Liver (tissue), 8 donors: ENCODE measurements at regions not wholly inside any gene's neighbourhood (a gene's known extent, or its start where the extent isn't known, plus 50 kb on each side); places are given as distances from the start of the nearest gene placed in this dataset.

Experiments used
- DNase-seq: peaks from one replicate; pipeline ENCODE4 v3.0.0-alpha.2; 2017; ENCODE audit warnings: low spot score
- H3K27ac ChIP-seq, 2 donors: one replicate each; pipeline ENCODE4 v1.7.0; 2013; ENCODE audit warnings: inconsistent platforms in 2 of 2, low read length in 2 of 2, control low read depth in 1 of 2, low read depth in 1 of 2, mild to moderate bottlenecking in 1 of 2
- H3K27me3 ChIP-seq, 4 donors: one replicate each; pipeline versions ENCODE4 v1.6.1 to v1.7.0; 2013; ENCODE audit warnings: low read length in 3 of 4, inconsistent platforms in 1 of 4, mild to moderate bottlenecking in 1 of 4, moderate library complexity in 1 of 4; ENCODE audit not compliant: control insufficient read depth in 4 of 4, insufficient read depth in 4 of 4
- H3K36me3 ChIP-seq, 4 donors: one replicate each; pipeline versions ENCODE4 v1.6.1 to v1.7.0; 2013; ENCODE audit warnings: low read length in 3 of 4, mild to moderate bottlenecking in 3 of 4, low read depth in 1 of 4, moderate library complexity in 1 of 4; ENCODE audit not compliant: control insufficient read depth in 4 of 4, insufficient read depth in 3 of 4
- H3K4me1 ChIP-seq, 4 donors: one replicate each; pipeline versions ENCODE4 v1.6.1 to v1.7.0; 2013; ENCODE audit warnings: low read length in 3 of 4, mild to moderate bottlenecking in 3 of 4, moderate library complexity in 1 of 4; ENCODE audit not compliant: control insufficient read depth in 4 of 4, insufficient read depth in 4 of 4
- H3K4me3 ChIP-seq, 3 donors: one replicate each; pipeline versions ENCODE4 v1.6.1 to v1.7.0; 2013; ENCODE audit warnings: low read length in 3 of 3, control low read depth in 1 of 3, low read depth in 1 of 3, mild to moderate bottlenecking in 1 of 3
- H3K9ac ChIP-seq, 2 donors: one replicate each; pipeline ENCODE4 v1.7.0; 2013; ENCODE audit warnings: low read length in 2 of 2, mild to moderate bottlenecking in 2 of 2, moderate library complexity in 2 of 2, control low read depth in 1 of 2, low read depth in 1 of 2
- H3K9me3 ChIP-seq, 4 donors: one replicate each; pipeline versions ENCODE4 v1.6.1 to v1.7.0; 2013; ENCODE audit warnings: low read length in 3 of 4; ENCODE audit not compliant: control insufficient read depth in 4 of 4
- EGR1 ChIP-seq, 2 donors: IDR thresholded peaks; 2 replicates each; pipeline ENCODE4 v1.6.1; 2016 to 2018; ENCODE audit warnings: antibody characterized with exemption in 2 of 2, low read depth in 2 of 2
- FOXA1 ChIP-seq: IDR thresholded peaks from 2 replicates; pipeline ENCODE4 v1.6.1; 2016; ENCODE audit warnings: antibody characterized with exemption
- FOXA2 ChIP-seq: IDR thresholded peaks from 2 replicates; pipeline ENCODE4 v1.6.1; 2016; ENCODE audit warnings: antibody characterized with exemption
- GABPA ChIP-seq, 2 donors: IDR thresholded peaks in 1 of 2; conservative IDR thresholded peaks in 1 of 2; 2 replicates each; pipeline ENCODE4 v1.6.1; 2016; ENCODE audit warnings: antibody characterized with exemption in 2 of 2, mild to moderate bottlenecking in 1 of 2, moderate library complexity in 1 of 2
- HNF4G ChIP-seq: IDR thresholded peaks from 2 replicates; pipeline ENCODE4 v1.6.1; 2016; ENCODE audit warnings: antibody characterized with exemption
- NR2F2 ChIP-seq: IDR thresholded peaks from 2 replicates; pipeline ENCODE4 v1.6.1; 2016; ENCODE audit warnings: antibody characterized with exemption
- RAD21 ChIP-seq, 2 donors: IDR thresholded peaks; 2 replicates each; pipeline ENCODE4 v1.6.1; 2016; ENCODE audit warnings: antibody characterized with exemption in 2 of 2, mild to moderate bottlenecking in 2 of 2
- RXRA ChIP-seq, 2 donors: IDR thresholded peaks; 2 replicates each; pipeline ENCODE4 v1.6.1; 2017 to 2018; ENCODE audit warnings: antibody characterized with exemption in 2 of 2, mild to moderate bottlenecking in 1 of 2
- SP1 ChIP-seq: IDR thresholded peaks from 2 replicates; pipeline ENCODE4 v1.6.1; 2018; ENCODE audit warnings: antibody characterized with exemption, mild to moderate bottlenecking
- TAF1 ChIP-seq: conservative IDR thresholded peaks from 2 replicates; pipeline ENCODE4 v1.6.1; 2016; ENCODE audit warnings: antibody characterized with exemption, mild to moderate bottlenecking
- YY1 ChIP-seq: IDR thresholded peaks from 2 replicates; pipeline ENCODE4 v1.6.1; 2016; ENCODE audit warnings: antibody characterized with exemption, mild to moderate bottlenecking
- WGBS: extraction: QIAGEN DNeasy Blood & Tissue Kit; methylation state at CpG from one replicate; pipeline ENCODE4 v1.1.7; 2013; 5-methylcytosine and 5-hydroxymethylcytosine counted together
- TF ChIP-seq, protein P1 (sequence below): IDR thresholded peaks from 2 replicates; pipeline ENCODE4 v1.6.1; 2016; ENCODE audit warnings: antibody characterized with exemption
- TF ChIP-seq, protein P2 (sequence below): fragments of 150-350 bp; IDR thresholded peaks from 2 replicates; pipeline ENCODE4 v1.5.1; 2017; ENCODE audit warnings: improper control_type of control experiment, low read depth, low read length; ENCODE audit not compliant: missing input control
- TF ChIP-seq, protein P3 (sequence below): IDR thresholded peaks from 2 replicates; pipeline ENCODE4 v1.6.1; 2016; ENCODE audit warnings: antibody characterized with exemption
- TF ChIP-seq, protein P4 (sequence below): IDR thresholded peaks from 2 replicates; pipeline ENCODE4 v1.6.1; 2016; ENCODE audit warnings: antibody characterized with exemption, mild to moderate bottlenecking
- donor health status: healthy.
- donor health status: healthy.
- donor health status: healthy.
- donor health status: healthy.
- donor health status: healthy.

DNA sequence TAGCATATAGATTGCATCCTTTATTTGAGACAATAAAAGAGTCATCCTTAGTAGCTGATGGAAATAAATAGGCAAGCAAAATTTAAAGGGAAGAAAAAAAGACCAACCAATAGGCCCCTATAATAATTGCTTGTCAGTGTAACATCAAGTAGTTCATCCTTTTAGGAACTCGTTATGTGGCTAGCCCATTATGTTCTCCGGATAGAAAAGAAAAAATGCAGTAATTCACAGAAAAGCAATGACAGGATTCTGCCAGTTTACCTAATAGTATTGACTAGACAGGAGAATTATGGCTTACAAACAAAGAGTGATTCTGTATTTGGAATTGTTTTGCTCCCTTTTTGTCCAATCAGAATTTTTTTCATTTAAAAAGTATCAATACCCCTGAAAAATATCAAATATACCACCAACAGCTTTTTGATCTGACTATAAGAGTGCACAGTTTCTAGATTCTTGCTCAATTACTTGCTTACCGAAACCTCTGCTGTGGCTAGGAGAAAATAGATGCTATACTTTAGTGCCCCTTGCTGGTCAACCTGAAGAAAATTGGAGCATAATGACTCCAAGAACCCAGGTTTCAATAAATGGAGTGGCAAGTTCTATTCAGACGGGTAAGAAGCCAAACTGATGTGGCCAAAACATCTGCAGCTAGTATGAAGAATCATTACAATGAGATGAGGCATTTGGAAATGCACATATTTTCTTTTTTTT, 91.5 kb upstream of the SASH1 start:
- TF ChIP-seq, protein P1, sequence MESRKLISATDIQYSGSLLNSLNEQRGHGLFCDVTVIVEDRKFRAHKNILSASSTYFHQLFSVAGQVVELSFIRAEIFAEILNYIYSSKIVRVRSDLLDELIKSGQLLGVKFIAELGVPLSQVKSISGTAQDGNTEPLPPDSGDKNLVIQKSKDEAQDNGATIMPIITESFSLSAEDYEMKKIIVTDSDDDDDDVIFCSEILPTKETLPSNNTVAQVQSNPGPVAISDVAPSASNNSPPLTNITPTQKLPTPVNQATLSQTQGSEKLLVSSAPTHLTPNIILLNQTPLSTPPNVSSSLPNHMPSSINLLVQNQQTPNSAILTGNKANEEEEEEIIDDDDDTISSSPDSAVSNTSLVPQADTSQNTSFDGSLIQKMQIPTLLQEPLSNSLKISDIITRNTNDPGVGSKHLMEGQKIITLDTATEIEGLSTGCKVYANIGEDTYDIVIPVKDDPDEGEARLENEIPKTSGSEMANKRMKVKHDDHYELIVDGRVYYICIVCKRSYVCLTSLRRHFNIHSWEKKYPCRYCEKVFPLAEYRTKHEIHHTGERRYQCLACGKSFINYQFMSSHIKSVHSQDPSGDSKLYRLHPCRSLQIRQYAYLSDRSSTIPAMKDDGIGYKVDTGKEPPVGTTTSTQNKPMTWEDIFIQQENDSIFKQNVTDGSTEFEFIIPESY: no peak
- TF ChIP-seq RAD21 (IDR thresholded peaks at IDR 0.05) (peak; percentile 78 to 85), FOXA1 (no peak)
- TF ChIP-seq, protein P2, sequence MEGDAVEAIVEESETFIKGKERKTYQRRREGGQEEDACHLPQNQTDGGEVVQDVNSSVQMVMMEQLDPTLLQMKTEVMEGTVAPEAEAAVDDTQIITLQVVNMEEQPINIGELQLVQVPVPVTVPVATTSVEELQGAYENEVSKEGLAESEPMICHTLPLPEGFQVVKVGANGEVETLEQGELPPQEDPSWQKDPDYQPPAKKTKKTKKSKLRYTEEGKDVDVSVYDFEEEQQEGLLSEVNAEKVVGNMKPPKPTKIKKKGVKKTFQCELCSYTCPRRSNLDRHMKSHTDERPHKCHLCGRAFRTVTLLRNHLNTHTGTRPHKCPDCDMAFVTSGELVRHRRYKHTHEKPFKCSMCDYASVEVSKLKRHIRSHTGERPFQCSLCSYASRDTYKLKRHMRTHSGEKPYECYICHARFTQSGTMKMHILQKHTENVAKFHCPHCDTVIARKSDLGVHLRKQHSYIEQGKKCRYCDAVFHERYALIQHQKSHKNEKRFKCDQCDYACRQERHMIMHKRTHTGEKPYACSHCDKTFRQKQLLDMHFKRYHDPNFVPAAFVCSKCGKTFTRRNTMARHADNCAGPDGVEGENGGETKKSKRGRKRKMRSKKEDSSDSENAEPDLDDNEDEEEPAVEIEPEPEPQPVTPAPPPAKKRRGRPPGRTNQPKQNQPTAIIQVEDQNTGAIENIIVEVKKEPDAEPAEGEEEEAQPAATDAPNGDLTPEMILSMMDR: peak; percentile 32
- TF ChIP-seq, protein P3, sequence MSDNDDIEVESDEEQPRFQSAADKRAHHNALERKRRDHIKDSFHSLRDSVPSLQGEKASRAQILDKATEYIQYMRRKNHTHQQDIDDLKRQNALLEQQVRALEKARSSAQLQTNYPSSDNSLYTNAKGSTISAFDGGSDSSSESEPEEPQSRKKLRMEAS: no peak
- no peak overlapping the region for H3K4me3 ChIP-seq
- no peaks in the 10 kb centered on the region for H3K27me3 ChIP-seq
- H3K9me3 ChIP-seq: no peaks in the 10 kb centered on the region
- no peak overlapping the region for H3K9ac ChIP-seq
- no peak overlapping the region for H3K27ac ChIP-seq
- 56% methylated on average over 4 of the region's 4 CpGs for WGBS
- no peak for DNase-seq
- no peaks in the 10 kb centered on the region for H3K36me3 ChIP-seq
- no peaks in the 10 kb centered on the region for H3K4me1 ChIP-seq

DNA sequence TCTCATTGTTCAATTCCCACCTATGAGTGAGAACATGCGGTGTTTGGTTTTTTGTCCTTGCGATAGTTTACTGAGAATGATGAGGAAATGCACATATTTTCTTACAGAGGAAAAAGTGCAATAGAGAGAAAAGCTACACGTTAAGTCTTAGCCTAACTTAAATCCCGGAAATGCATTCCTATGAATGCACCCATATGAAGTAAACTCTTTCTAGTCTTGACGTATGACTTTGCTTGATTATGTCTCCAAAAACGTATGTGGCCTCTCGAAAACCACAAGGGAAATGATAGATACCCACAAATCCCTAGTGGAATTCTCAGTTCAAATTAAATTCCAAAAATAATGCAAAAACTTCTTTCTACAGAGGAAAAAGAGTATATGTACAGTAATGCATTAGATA, 90.7 kb upstream of the SASH1 start:
- Histone ChIP-seq H3K27me3 (no peaks in the 10 kb centered on the region), H3K9me3 (no peaks in the 10 kb centered on the region), H3K4me3 (no peak overlapping the region), H3K27ac (no peak overlapping the region), H3K4me1 (no peaks in the 10 kb centered on the region), H3K9ac (no peak overlapping the region), H3K36me3 (no peaks in the 10 kb centered on the region)
- no peak for TF ChIP-seq FOXA1
- TF ChIP-seq, protein P4, sequence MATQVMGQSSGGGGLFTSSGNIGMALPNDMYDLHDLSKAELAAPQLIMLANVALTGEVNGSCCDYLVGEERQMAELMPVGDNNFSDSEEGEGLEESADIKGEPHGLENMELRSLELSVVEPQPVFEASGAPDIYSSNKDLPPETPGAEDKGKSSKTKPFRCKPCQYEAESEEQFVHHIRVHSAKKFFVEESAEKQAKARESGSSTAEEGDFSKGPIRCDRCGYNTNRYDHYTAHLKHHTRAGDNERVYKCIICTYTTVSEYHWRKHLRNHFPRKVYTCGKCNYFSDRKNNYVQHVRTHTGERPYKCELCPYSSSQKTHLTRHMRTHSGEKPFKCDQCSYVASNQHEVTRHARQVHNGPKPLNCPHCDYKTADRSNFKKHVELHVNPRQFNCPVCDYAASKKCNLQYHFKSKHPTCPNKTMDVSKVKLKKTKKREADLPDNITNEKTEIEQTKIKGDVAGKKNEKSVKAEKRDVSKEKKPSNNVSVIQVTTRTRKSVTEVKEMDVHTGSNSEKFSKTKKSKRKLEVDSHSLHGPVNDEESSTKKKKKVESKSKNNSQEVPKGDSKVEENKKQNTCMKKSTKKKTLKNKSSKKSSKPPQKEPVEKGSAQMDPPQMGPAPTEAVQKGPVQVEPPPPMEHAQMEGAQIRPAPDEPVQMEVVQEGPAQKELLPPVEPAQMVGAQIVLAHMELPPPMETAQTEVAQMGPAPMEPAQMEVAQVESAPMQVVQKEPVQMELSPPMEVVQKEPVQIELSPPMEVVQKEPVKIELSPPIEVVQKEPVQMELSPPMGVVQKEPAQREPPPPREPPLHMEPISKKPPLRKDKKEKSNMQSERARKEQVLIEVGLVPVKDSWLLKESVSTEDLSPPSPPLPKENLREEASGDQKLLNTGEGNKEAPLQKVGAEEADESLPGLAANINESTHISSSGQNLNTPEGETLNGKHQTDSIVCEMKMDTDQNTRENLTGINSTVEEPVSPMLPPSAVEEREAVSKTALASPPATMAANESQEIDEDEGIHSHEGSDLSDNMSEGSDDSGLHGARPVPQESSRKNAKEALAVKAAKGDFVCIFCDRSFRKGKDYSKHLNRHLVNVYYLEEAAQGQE: no peak
- TF ChIP-seq, protein P3: no peak
- TF ChIP-seq RXRA (IDR thresholded peaks at IDR 0.05): no peak
- TF ChIP-seq FOXA2: no peak
- TF ChIP-seq SP1: no peak
- TF ChIP-seq EGR1 (IDR thresholded peaks at IDR 0.05; ENCODE audit: low read depth in 2 of 2): no peak
- no peak for TF ChIP-seq YY1
- TF ChIP-seq GABPA (IDR thresholded peaks at IDR 0.05 in 1 of 2, conservative IDR thresholded peaks at IDR 0.05 in 1 of 2): no peak
- TF ChIP-seq TAF1: no peak
- no peak for TF ChIP-seq NR2F2
- TF ChIP-seq HNF4G: no peak
- 88% methylated on average over 7 of the region's 7 CpGs for WGBS
- DNase-seq: no peak
